Stimulated activated CD4-positive, alpha-beta T cell treated with anti-CD3 and anti-CD28 coated beads, Interleukin-1b, Interleukin-23, amount 100 ng/mL, for 48 hours (primary cell): ENCODE measurements at regions not wholly inside any gene's neighbourhood (a gene's known extent, or its start where the extent isn't known, plus 50 kb on each side); places are given as distances from the start of the nearest gene placed in this dataset.

Source experiments
- DNase-seq: peaks from one replicate; pipeline ENCODE4 v3.0.0-alpha.2; 2020

DNA sequence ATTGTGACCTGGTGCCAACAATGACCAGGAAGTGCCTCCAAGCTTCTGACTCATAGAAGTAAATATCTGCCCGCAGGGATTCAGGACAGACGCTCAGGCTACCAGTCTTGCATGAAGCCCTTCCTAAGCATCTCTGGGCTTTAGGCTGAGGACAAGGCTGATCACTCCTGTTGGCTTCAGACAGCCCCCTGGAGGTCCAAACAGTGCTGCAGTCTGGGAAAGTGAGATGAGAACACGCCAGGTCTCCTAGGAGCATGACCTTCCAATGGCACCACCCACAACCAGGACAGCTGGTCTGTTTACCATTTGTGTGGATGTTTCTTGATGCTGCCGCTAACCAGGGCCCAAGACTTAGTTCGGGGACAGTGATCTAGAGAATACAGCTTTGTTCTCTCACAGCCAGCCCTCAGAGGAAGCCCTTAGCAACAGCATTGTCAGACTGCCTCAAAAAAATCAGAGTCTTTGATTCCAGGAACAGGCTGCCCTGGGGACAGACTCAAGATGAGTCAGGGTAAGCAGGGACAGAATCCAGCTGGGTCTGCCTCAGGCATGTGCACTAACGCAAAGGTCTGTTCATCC lies 111.2 kb downstream of the ZNF280B start:
- no peak for DNase-seq

DNA sequence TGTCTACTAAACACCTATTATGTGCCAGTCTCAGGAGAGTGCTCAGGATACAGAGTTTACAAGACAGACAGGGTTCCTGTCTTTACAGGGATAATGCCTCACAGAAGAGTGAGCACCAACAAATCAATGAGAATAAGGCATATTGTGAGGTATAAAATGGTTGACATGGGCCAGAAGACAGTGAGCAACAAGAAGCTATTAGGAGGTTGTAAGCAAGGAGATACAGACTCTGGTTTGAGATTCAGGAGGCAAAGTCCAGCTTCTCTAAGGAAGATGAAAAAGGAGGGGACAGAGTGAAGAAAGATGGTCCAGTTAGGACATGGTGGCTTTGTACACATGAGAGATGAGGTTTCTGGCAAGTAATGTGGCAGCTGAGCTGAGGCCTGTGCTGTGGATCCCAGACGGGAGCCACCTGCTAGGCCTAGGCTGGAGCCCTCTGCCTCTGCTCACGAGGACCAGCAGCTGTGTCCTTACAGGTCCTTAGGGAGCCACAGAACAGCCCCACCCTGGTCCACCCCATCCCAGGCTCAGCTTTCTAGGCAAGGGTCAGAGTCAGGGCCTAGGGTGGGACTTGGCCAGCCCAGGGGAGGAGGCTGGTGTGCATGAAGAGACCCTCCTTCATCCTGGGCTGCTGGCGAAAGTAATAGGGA lies 110.5 kb downstream of the ZNF280B start:
- no peak for DNase-seq

DNA sequence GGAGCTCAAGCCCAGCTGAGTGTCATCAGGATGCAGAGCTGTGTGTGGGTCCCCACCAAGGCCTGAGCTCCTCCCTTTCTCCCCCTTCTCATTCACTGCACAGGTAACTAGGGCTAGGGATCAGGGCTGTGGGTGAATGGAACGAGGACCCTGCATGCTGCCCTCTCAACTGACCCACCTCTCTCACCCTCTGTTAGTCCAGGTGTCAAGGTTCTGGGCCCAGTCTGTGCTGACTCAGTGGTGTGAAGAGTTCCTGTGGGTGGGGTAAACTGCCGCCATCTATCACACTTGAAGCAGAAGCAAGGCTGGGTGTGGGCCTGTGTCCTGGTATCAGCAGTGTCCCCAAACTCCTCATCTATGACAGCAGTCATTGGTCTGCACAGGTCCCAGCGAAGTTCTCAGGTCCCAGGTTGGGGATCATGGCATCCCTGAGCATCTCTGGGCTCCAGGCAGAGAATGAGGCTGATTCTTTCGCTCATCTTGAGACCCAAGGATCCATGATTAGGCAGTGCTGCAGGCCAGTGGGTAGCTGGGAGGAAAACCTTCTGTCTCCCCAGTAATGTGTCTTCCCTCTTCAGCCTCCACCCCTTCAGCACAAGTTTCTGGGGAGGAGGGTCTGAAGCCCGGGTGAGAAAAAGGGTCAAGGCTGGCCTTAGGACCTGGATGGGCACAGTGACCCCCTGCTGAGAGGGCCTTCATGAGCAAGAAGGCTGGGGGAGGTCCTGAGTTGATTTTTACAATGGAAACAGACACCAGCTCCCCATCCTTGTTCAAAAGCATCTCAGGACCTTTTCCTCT lies 109.8 kb downstream of the ZNF280B start:
- no peak for DNase-seq

DNA sequence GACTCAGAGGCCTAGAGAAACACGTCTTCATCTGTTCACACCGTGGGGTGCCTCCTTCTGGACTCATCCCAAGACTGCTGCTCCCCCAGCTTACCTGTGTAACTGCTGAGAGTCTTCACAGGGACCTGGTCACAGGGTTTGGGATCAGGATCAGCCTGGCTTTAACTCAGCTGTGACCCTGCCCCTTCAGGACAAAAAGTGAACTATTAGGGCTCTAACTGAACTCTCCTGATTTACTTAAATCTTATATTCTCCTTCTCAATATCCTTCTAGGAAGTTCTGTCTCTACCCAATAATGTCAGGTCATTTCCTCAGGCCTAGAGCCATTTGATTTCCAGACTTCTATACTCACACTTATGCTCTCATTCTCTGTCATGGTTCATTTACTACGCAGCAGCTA lies 108.4 kb downstream of the ZNF280B start:
- DNase-seq, result no peak

DNA sequence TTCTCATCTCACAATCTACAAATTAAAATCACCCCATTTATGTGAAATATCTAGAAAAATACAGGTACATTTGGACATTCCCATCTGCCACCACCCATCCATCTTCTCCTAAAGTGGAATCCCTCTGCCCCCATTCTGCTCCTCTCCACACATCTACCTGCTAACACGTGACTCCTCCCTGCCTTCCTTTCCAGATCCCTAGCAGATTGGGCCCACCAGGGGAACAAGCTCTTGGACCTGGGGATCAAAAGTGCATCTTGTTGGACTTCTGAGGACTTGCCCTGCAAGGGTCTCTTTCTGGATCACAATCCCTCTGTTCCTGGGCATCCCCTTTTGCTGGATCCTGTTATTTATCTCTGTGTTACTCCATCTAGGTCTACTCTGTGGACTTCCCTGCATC lies 107.6 kb downstream of the ZNF280B start:
- no peak for DNase-seq

DNA sequence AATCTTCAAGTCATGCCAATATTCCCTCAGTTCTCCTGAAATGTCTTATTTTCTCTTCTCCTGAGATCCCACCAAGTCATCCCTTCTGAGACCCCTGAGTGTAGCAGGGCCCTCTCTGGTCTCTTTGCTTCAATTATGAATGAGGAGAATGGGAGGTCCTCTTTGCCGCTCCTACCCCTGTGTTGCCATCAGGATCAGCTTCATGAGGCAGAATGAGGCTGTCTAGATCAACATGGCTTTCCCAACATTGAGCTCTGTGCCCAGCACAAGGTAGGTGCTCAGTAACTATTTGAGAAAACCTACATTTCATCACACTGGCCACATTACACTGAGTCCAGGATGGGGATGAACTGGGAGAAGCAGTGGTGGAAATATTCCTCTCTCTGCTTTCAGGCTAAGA lies 107.2 kb downstream of the ZNF280B start:
- no peak for DNase-seq

DNA sequence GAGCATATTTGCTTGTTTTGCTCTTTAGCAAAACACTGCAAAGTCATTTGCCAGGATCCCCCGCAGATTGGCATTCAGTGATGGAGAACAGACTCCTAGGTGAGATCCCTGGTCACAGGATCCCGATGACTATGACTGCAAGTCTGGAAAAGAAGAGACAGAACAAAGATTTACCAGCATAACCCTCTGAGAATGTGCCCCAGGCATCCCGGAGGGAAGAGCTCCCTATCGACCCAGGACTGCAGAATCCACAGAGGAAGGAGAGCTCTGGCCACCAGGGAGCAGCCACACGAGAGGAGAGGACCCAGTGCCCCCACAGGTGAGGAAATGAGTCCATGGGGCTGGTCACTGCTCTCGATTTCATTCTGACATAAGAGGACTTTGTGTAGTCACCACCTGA lies 105.2 kb downstream of the ZNF280B start:
- no peak for DNase-seq

DNA sequence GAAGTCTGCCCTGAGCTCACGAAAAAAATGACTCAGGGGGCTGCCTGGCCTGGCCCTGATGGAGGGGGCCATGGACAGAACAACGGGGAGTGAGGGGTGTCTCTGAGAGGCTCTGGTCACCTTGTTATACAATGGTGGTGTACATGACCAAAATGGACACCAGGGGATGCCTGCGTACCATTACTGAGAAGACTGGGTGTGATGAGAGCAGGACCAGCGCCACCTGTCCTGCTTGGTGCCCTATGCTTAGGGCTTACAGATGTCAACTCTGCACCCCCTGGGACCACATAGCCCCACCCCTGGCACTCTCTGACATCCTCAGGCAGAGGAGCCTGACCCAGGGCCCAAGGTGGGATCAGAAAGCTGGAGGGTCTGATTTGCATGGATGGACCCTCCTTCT lies 104.8 kb downstream of the ZNF280B start:
- no peak for DNase-seq

DNA sequence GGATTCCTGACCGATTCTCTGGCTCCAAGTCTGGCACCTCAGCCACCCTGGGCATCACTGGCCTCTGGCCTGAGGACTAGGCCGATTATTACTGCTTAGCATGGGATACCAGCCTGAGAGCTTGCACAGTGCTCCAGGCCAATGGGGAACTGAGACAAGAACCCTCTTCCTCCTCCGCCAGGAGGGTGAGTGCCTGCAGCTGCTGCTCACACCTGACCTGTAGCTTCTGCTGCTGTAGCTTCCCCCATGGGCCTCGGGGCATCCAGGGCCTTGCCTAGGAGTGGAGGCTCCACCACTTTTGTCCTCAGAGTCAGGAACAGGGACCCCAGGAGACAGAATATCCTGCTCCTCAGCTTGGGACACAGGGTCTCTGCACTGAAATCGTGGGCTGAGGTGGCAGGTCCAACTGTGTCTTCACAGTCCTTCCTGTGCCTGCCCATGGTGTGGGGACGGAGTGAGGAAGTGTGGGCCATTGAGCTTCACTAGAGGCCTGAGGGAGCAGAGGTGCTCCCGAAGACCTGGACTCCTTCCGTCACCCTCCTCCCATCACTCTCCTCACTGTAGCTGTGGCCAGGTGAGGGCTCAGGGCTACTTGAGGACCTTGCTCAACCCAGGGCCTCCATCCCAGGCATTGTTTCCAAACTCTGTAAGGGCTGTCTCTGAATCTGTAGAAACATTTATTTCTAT lies 103.8 kb downstream of the ZNF280B start:
- DNase-seq, result no peak

DNA sequence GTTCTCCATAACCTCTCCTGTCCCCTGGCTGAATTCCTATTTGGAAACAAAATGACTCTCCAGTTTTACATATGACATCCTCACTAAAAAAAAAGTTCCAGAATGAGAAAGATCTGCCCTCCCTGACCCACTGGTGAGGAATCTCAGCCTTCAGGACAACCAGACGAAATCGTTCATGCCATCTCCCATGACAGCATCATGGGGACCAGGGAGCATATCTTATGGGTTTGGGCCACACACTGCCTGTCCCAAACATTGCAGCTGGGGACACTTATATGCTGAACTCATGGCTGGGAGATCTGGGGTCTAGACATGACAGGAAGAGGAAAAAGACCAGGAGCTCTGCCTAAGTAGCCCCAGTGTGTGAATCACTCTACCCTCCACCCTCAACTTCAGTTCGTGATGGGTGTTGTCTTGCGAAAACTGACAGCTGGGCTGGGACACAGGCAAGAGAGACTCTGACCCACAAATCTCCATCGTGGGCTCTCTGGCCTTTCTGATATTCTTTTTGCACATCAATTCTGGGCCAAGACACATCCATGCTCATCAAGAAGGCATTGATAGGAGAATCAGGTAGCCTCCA lies 102.0 kb downstream of the ZNF280B start:
- DNase-seq, result no peak

DNA sequence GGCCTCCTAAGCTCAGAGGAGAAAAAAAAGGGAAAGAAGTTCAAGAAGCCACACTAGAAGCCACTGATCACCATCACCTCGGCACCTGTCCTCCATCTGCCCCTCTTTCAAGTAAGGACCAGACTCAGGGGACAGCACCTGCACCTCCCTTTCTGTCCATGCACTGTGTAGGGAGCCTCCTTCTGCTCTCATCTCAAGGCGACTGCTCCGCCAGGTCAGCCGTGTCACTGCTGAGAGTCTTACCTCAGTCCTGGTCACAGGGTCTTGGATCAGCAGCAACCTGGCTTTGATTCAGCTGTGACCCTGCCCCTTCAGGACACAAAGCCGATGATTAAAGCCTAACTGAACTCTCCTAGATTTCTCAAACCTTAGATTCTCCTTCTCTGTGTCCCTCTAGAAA lies 101.5 kb downstream of the ZNF280B start:
- no peak for DNase-seq

DNA sequence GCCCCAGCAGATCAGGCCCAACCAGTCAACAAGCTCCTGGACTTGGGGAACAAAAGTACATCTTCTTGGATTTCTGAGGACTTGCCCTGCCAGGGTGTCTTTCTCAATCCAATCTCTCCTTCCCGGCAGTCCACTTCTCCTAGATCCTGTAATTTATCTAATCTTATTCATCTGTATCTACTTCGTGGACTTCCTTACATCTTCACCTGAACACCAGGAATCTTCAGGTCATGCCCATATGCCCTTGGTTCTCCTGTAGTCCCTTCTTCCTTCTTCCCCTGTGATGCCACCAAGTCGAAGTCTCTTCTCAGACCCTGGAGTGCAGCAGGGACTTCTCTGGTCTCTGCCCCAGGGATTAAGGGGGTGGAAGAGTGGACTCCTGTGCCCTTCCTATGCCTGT lies 100.3 kb downstream of the ZNF280B start:
- DNase-seq, result no peak

DNA sequence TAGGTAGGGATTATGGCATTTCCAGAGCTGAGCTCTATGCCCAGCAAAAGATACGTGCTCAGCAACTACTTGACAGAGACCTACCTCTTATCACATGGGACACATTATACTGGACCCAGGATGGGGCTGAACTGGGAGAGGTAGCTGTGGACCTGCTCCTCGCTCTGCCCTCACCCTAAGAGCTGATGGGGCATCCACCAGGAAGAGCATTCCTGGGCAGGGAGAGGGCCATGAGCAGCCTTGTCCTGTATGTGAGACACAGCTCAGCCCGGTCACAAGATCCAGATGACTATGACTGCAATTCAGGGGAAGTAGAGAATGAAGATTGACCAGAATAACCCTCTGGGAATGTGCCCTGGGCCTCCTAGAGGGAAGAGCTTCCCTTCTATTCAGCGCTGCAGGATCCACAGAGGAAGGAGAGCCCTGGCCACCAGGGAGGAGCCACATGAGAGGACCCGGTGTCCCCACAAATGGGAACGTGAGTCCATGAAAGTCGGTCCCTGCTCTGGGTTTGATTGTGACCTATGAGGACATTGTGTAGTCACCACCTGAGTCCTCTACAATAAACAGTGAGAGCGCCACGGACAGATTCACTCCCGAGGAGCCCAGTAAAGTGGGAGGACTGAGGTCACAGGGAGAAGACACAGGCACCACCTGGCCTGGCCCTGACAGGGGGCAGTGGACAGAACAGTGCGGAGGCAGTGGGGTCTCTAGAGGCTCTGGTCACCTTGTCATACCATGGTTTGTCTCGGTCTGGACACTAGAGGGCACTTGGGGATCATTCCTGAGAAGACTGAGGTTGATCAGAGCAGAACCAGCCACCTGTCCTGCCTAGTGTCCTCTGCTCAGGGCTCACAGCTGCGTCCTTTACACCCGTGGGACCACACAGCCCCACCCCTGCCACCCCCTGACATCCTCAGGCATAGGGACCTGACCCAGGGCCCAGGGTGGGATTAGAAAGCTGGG lies 99.5 kb downstream of the ZNF280B start:
- no peak for DNase-seq

DNA sequence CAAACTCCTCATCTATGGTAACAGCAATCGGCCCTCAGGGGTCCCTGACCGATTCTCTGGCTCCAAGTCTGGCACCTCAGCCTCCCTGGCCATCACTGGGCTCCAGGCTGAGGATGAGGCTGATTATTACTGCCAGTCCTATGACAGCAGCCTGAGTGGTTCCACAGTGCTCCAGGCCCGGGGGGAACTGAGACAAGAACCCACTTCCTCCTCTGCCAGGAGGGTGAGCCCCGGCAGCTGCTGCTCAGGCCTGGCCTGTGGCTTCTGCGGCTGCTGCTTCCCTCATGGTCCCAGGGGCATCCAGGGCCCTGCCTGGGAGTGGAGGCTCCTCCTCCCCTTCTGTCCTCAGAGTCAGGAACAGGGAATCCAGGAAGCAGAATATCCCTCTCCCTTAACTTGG lies 98.4 kb downstream of the ZNF280B start:
- DNase-seq, result no peak

DNA sequence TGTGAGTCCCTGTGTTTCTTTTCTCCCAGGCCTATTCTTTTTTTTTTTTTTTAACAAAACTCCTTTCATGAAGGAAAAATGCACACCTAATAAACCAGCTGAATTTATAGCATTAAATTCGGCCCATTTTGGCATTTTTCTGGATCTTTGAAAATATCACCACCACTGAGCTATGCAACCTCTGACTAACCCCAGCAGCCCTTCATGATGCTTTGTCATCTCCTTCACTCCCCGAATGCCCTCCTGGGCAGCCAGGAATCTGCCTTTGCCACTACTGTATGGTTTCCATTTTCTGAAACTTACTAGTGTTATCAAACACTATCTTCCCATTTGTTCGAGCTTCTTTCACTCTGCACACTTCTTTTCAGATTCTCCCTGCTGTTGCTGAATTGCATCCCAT lies 97.9 kb downstream of the ZNF280B start:
- DNase-seq, result no peak

DNA sequence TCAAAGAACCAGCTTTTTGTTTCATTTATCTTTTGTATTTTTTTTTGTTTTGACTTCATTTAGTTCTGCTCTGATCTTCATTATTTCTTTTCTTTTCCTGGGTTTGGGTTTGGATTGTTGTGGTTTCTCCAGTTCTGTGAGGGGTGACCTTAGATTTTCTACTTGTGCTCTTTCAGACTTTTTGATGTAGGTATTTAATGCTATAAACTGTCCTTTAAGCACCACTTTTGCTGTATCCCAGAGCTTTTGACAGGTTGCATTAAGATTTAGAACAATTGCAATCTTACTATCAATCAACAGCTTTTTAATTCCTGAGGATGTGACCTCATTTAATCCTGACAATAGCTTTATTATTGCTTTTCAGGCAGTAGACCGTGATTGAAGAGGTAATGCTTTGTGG lies 94.3 kb downstream of the ZNF280B start:
- DNase-seq, result no peak

DNA sequence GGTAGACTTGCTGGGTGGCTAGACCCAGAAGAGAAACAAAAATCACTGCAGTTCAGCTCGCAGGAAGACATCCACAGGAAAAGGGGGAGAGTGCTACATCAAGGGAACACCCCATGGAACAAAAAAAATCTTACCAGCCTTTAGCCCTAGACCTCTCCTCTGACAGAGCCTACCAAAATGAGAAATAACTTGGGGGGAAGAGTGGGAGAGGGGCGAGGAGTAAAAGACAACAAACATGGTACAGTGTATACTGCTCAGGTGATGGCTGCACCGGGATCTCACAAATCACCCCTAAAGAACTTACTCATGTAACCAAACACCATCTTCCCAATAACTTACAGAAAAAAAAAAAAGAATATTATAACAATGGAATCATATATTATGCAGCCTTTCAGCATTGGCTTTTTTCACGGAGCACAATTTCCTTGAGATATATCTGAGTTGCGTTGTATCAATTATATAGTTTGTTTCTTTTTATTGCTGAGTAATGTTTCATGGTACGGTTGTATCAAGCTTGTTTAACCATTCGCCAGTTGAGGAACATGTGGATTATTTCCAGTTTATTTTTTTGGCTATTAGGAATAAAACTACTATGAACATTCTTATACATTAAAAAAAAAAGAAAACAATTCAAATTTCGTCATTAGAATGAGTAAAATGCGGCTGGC lies 90.9 kb downstream of the ZNF280B start:
- no peak for DNase-seq

DNA sequence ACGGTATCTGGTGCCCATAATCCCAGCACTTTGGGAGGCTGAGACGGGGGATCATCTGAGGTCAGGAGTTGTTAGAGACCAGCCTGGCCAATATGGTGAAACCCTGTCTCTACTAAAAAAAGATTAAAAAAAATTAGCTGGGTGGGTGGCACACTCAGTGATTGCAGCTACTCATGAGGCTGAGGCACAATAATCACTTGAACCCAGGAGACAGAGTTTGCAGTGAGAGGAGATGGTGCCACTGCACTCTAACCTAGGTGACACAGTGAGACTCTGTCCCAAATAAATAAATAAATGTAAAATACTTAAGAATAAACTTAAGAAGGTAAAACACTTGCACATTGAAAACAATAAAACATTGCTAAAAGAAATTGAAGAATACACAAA lies 90.4 kb downstream of the ZNF280B start:
- DNase-seq, result no peak

DNA sequence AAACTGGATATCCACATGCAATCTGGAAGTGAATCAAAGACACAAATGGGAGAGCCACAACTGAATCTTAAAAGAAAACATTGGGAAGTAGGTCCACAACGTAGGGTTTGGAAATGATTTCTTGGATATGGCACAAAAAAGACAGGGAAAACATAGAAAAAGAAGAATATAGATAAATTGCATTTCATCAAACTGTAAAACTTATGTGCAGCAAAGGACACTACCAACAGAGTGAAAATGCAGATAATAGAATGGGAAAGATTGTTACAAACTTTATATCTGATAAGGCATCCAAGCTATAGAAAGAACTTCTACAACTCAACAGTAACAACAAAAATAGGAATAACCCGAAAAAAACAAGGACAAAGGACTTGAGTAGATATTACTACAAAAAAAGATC lies 89.6 kb downstream of the ZNF280B start:
- no peak for DNase-seq

DNA sequence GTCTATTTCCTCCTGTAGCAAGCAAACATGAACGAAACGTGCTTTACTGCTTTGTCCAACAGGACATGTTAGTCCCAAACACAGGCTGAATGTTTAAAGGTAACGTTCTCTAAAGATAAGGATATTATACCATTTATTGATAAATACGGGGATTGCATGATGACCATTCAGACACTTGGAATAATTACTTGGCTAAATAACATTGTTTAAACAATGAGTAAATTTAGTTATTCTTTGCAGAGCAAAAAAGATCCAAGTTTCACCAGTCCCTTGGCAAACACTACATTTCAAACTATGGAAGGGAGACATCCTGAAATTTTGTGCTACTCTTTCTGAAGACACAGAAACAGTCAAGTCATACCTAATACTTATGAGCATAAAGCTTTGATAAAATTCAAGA lies 88.0 kb downstream of the ZNF280B start:
- DNase-seq, result no peak

DNA sequence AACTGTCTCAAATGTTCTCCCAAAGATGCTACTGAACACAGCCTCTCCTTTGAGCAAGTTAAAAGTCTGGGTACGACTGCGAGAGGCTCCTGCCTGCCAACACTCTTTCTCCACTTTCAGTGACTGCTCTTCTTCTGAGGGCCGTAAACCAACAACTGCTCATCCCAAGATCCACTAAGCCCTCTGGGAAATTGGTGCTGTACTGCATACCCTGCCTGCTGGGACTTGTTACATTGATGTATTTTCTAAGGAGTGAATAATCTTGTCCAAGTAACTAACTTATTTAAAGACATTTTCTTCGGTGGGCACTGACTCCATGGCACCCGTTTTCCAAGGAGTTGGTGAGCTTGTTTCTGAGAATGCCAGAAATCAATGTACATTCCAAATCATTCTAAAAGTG lies 87.2 kb downstream of the ZNF280B start:
- no peak for DNase-seq

DNA sequence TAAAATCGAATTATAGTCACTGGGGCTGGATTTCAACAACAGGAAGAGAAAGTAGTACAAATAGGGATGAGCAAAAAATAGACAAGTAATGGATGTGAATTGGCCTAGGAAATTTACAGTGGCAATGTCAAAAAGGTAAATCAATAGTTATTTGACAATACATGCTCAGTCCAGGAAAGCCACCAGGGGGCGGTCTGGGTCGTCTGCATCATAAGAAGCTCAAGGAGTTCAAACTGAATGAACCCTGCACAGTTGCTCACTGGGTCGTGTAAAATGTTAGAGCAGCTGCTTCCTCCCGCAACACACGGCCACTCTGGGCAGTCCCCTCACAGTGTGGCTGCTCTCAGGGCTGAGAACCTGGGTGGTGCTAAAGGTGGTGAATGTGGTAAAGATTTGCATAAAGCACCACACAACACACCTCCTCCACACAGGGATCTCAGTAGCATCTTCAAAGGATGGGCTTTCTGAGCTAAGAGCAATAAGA lies 85.9 kb downstream of the ZNF280B start:
- peak; percentile 70 for DNase-seq
